ENCODE measurements at regions not wholly inside any gene's neighbourhood (a gene's known extent, or its start where the extent isn't known, plus 50 kb on each side); places are given as distances from the start of the nearest gene placed in this dataset.

GRCh38 chr6:121764493-121764892, 329.0 kb downstream of the GJA1 start:
- TF ChIP-seq CTCF (IDR thresholded peaks at IDR 0.05) (no peak), POLR2A (IDR thresholded peaks at IDR 0.05) (no peak)

Data from heart left ventricle (tissue), 13 donors.